GM19025 (cell line): ENCODE measurements at regions not wholly inside any gene's neighbourhood (a gene's known extent, or its start where the extent isn't known, plus 50 kb on each side); places are given as distances from the start of the nearest gene placed in this dataset.

Experiments
- ATAC-seq: cut with Tn5 transposase; IDR thresholded peaks from one replicate; pipeline ENCODE4 v1.9.1; 2021; ENCODE audit warnings: mild to moderate bottlenecking, low read depth, moderate library complexity; ENCODE audit not compliant: unreplicated experiment

GRCh38 chr5:68161156-68161555 is 54.4 kb upstream of the PIK3R1 start:
- no peak for ATAC-seq

GRCh38 chr5:68159224-68159951 is 56.2 kb upstream of the PIK3R1 start:
- ATAC-seq = no peak

- no peak for ATAC-seq
Measured at GRCh38 chr5:68155940-68156339, 59.6 kb upstream of the PIK3R1 start.

GRCh38 chr5:68154119-68154857 is 61.3 kb upstream of the PIK3R1 start:
- ATAC-seq = peak; percentile 50

GRCh38 chr5:68151812-68152211 is 63.7 kb upstream of the PIK3R1 start:
- no peak for ATAC-seq

GRCh38 chr5:68149189-68149588 is 66.4 kb upstream of the PIK3R1 start:
- no peak for ATAC-seq

GRCh38 chr5:68148096-68148495 is 67.5 kb upstream of the PIK3R1 start:
- peak; percentile 60 for ATAC-seq

- peak; percentile 3 for ATAC-seq
Measured at GRCh38 chr5:68147659-68148058, 67.9 kb upstream of the PIK3R1 start.

GRCh38 chr5:68141494-68141893 is 74.1 kb upstream of the PIK3R1 start:
- ATAC-seq = peak; percentile 53

GRCh38 chr5:68140763-68141162 is 74.8 kb upstream of the PIK3R1 start:
- no peak for ATAC-seq

- ATAC-seq = no peak
Measured at GRCh38 chr5:68139611-68140441, 75.7 kb upstream of the PIK3R1 start.

- no peak for ATAC-seq
Measured at GRCh38 chr5:68137511-68138140, 77.9 kb upstream of the PIK3R1 start.

- no peak for ATAC-seq
Measured at GRCh38 chr5:68134669-68135313, 80.8 kb upstream of the PIK3R1 start.

GRCh38 chr5:68134033-68134668 is 81.4 kb upstream of the PIK3R1 start:
- ATAC-seq = no peak

GRCh38 chr5:68130253-68130652 is 85.3 kb upstream of the PIK3R1 start:
- ATAC-seq = no peak

GRCh38 chr5:68129364-68129763 is 86.2 kb upstream of the PIK3R1 start:
- no peak for ATAC-seq

- no peak for ATAC-seq
Measured at GRCh38 chr5:68126886-68127285, 88.7 kb upstream of the PIK3R1 start.

GRCh38 chr5:68122439-68123328 is 92.9 kb upstream of the PIK3R1 start:
- no peak for ATAC-seq
